SU-DHL-6 (cell line): ENCODE measurements at regions not wholly inside any gene's neighbourhood (a gene's known extent, or its start where the extent isn't known, plus 50 kb on each side); places are given as distances from the start of the nearest gene placed in this dataset.

Experiments
- H2AFZ ChIP-seq: fragments of 200-600 bp; sonication (generic); 2 replicates; pipeline ENCODE4 v1.6.1; 2014; ENCODE audit warnings: low read depth, mild to moderate bottlenecking, moderate library complexity, mixed read lengths, antibody characterized with exemption, low read length; ENCODE audit not compliant: severe bottlenecking
- H3F3A ChIP-seq: fragments of 200-600 bp; shearing (Covaris generic); 2 replicates; pipeline ENCODE4 v1.6.0; 2016; ENCODE audit warnings: antibody characterized with exemption, mild to moderate bottlenecking; ENCODE audit not compliant: insufficient read depth
- H3K27ac ChIP-seq: fragments of 200-600 bp; sonication (generic); 2 replicates; pipeline ENCODE4 v1.5.1; 2016; ENCODE audit warnings: low read depth, mild to moderate bottlenecking, low read length, moderate library complexity, mixed read lengths
- H3K27me3 ChIP-seq: fragments of 200-600 bp; sonication (generic), shearing (Covaris generic); 2 replicates; pipeline ENCODE4 v1.6.0; 2014; ENCODE audit warnings: mild to moderate bottlenecking, low read length
- H3K36me3 ChIP-seq: fragments of 200-600 bp; sonication (generic); 2 replicates; pipeline ENCODE4 v1.6.1; 2014; ENCODE audit warnings: mild to moderate bottlenecking, low read length, mixed read lengths
- H3K4me2 ChIP-seq: fragments of 300-600, 200-600 bp; shearing (Covaris generic), sonication (generic); 2 replicates; pipeline ENCODE4 v1.6.0; 2014; ENCODE audit warnings: low read length, low read depth, mild to moderate bottlenecking; ENCODE audit not compliant: poor library complexity, severe bottlenecking
- H3K4me3 ChIP-seq: fragments of 200-600 bp; sonication (generic); 2 replicates; pipeline ENCODE4 v1.5.1; 2014; ENCODE audit warnings: antibody characterized with exemption, low read length, mild to moderate bottlenecking, mixed read lengths; ENCODE audit not compliant: insufficient read depth, poor library complexity, severe bottlenecking
- H3K79me2 ChIP-seq: fragments of 200-600 bp; sonication (generic); 2 replicates; pipeline ENCODE4 v1.6.1; 2014; ENCODE audit warnings: mild to moderate bottlenecking, low read length, moderate library complexity; ENCODE audit not compliant: insufficient read depth
- H3K9ac ChIP-seq: fragments of 200-600 bp; sonication (generic); 2 replicates; pipeline ENCODE4 v1.7.0; 2014; ENCODE audit warnings: mild to moderate bottlenecking, low read length
- H3K9me2 ChIP-seq: fragments of 200-600 bp; sonication (generic); replicated peaks from 2 replicates; pipeline ENCODE4 v1.6.1; 2014; ENCODE audit warnings: low read length; ENCODE audit not compliant: insufficient read depth
- H3K9me3 ChIP-seq: fragments of 200-600 bp; sonication (generic); 2 replicates; pipeline ENCODE4 v1.6.1; 2014; ENCODE audit warnings: low read length, mixed read lengths; ENCODE audit not compliant: insufficient read depth
- H4K20me1 ChIP-seq: fragments of 200-600 bp; sonication (generic); 2 replicates; pipeline ENCODE4 v1.6.1; 2014; ENCODE audit warnings: low read depth, mild to moderate bottlenecking, antibody characterized with exemption, low read length, moderate library complexity, mixed read lengths
- CTCF ChIP-seq: fragments of 200-600 bp; sonication (generic); IDR thresholded peaks from one replicate; pipeline ENCODE4 v1.5.1; 2017; ENCODE audit warnings: antibody characterized with exemption, mild to moderate bottlenecking, low read length, moderate library complexity; ENCODE audit not compliant: insufficient read depth, poor library complexity, severe bottlenecking
- EZH2phosphoT487 ChIP-seq: fragments of 200-600 bp; sonication (generic), shearing (Covaris generic); conservative IDR thresholded peaks from 2 replicates; pipeline ENCODE4 v1.6.1; 2018; ENCODE audit warnings: mild to moderate bottlenecking, antibody characterized with exemption, low read length, moderate library complexity, mixed read lengths

GRCh38 chr1:233445737-233446136 is 118.2 kb downstream of the MAP3K21 start:
- Histone ChIP-seq H2AFZ (no peak overlapping the region), H3K27me3 (no peaks in the 10 kb centered on the region), H3K36me3 (no peaks in the 10 kb centered on the region), H3K4me3 (no peak overlapping the region), H3K9ac (no peak overlapping the region), H3K9me2 (no peaks in the 10 kb centered on the region), H3K9me3 (no peaks in the 10 kb centered on the region), H3F3A (no peaks in the 10 kb centered on the region), H4K20me1 (no peaks in the 10 kb centered on the region), H3K79me2 (no peaks in the 10 kb centered on the region), H3K4me2 (no peak overlapping the region), H3K27ac (no peak overlapping the region)
- TF ChIP-seq CTCF (no peak), EZH2phosphoT487 (no peak)

GRCh38 chr1:233446935-233447334 is 119.4 kb downstream of the MAP3K21 start:
- Histone ChIP-seq H3K36me3 (no peaks in the 10 kb centered on the region), H3K79me2 (no peaks in the 10 kb centered on the region), H3F3A (no peaks in the 10 kb centered on the region), H3K4me2 (no peak overlapping the region), H3K27me3 (no peaks in the 10 kb centered on the region), H3K27ac (no peak overlapping the region), H3K9me3 (no peaks in the 10 kb centered on the region), H3K4me3 (no peak overlapping the region), H3K9me2 (no peaks in the 10 kb centered on the region), H2AFZ (no peak overlapping the region), H4K20me1 (no peaks in the 10 kb centered on the region), H3K9ac (no peak overlapping the region)
- TF ChIP-seq CTCF (no peak), EZH2phosphoT487 (no peak)

GRCh38 chr1:233448109-233448689 is 120.7 kb downstream of the MAP3K21 start:
- Histone ChIP-seq H3K79me2 (no peaks in the 10 kb centered on the region), H3K9ac (no peak overlapping the region), H3K9me2 (no peaks in the 10 kb centered on the region), H3K9me3 (no peaks in the 10 kb centered on the region), H3K27me3 (no peaks in the 10 kb centered on the region), H4K20me1 (no peaks in the 10 kb centered on the region), H3K27ac (no peak overlapping the region), H3K36me3 (no peaks in the 10 kb centered on the region), H3K4me3 (no peak overlapping the region), H3F3A (no peaks in the 10 kb centered on the region), H3K4me2 (no peak overlapping the region), H2AFZ (no peak overlapping the region)
- TF ChIP-seq CTCF (no peak), EZH2phosphoT487 (no peak)
